ENCODE measurements at regions not wholly inside any gene's neighbourhood (a gene's known extent, or its start where the extent isn't known, plus 50 kb on each side); places are given as distances from the start of the nearest gene placed in this dataset.

GRCh38 chr4:108367751-108368150, 199.0 kb upstream of the LEF1 start:
- ChIA-PET POLR2A (no interaction called here), CTCF (interaction anchor here (0.5 kb wide), 1 partner anchor 24 kb away, joined by 3 read pairs; no protein-coding TSS in a partner anchor)
- H3K4me3 ChIP-seq (ENCODE audit: low read depth, low read length): no peak overlapping the region
- H3K9me3 ChIP-seq (ENCODE audit: control insufficient read depth, insufficient read depth, low read depth, low read length): no peaks in the 10 kb centered on the region
- TF ChIP-seq ZNF223 (tag by site-specific recombination; IDR thresholded peaks at IDR 0.05) (no peak), ZNF677 (tag by site-specific recombination; IDR thresholded peaks at IDR 0.05) (no peak), ZNF19 (tag by site-specific recombination; IDR thresholded peaks at IDR 0.05; ENCODE audit: low read depth) (no peak), ZNF571 (tag by site-specific recombination; IDR thresholded peaks at IDR 0.05) (no peak), ZNF830 (tag by site-specific recombination; IDR thresholded peaks at IDR 0.05; ENCODE audit: low read depth) (no peak), ZBTB21 (tag by site-specific recombination; IDR thresholded peaks at IDR 0.05) (no peak), ZNF837 (tag by site-specific recombination; IDR thresholded peaks at IDR 0.05) (no peak), ZNF174 (tag by site-specific recombination; IDR thresholded peaks at IDR 0.05) (no peak), GFI1B (tag by site-specific recombination; IDR thresholded peaks at IDR 0.05) (no peak)
- H3K4me1 ChIP-seq (ENCODE audit: control insufficient read depth, insufficient read depth, low read length): no peaks in the 10 kb centered on the region
- H3K36me3 ChIP-seq (ENCODE audit: control insufficient read depth in 2 of 2, insufficient read depth in 1 of 2, low read length in 2 of 2): no peaks in the 10 kb centered on the region
- H3K27ac ChIP-seq (ENCODE audit: extremely low read depth, low read depth, low read length): no peak overlapping the region

- CTCF ChIA-PET: interaction anchor here (0.7 kb wide), 1 partner anchor 348 kb away, joined by 3 read pairs; no protein-coding TSS in a partner anchor
- no peaks in the 10 kb centered on the region for H3K36me3 ChIP-seq (ENCODE audit: control insufficient read depth in 2 of 2, insufficient read depth in 1 of 2, low read length in 2 of 2)
- H3K9me3 ChIP-seq (ENCODE audit: control insufficient read depth, insufficient read depth, low read depth, low read length): no peaks in the 10 kb centered on the region
- POLR2A ChIA-PET: no interaction called here
- no peak overlapping the region for H3K27ac ChIP-seq (ENCODE audit: extremely low read depth, low read depth, low read length)
- TF ChIP-seq ZNF202 (tag by site-specific recombination; IDR thresholded peaks at IDR 0.05; ENCODE audit: borderline replicate concordance): no peak
- no peak for TF ChIP-seq ZNF488 (tag by site-specific recombination; IDR thresholded peaks at IDR 0.05)
- TF ChIP-seq ZNF529 (tag by site-specific recombination; IDR thresholded peaks at IDR 0.05; ENCODE audit: insufficient replicate concordance): no peak
- no peak for TF ChIP-seq ZNF211 (tag by site-specific recombination; IDR thresholded peaks at IDR 0.05; ENCODE audit: low read depth)
- TF ChIP-seq ZNF549 (tag by site-specific recombination; IDR thresholded peaks at IDR 0.05): no peak
- no peak for TF ChIP-seq ZFHX2 (tag by site-specific recombination; conservative IDR thresholded peaks at IDR 0.05)
- TF ChIP-seq ZSCAN18 (tag by site-specific recombination; IDR thresholded peaks at IDR 0.05): no peak
- no peak for TF ChIP-seq ZNF2 (tag by site-specific recombination; IDR thresholded peaks at IDR 0.05)
- TF ChIP-seq ZNF580 (tag by site-specific recombination; IDR thresholded peaks at IDR 0.05): no peak
- no peak for TF ChIP-seq KLF8 (tag by site-specific recombination; IDR thresholded peaks at IDR 0.05)
- TF ChIP-seq KLF10 (tag by site-specific recombination; IDR thresholded peaks at IDR 0.05): no peak
- TF ChIP-seq ELK4 (IDR thresholded peaks at IDR 0.05; ENCODE audit: borderline replicate concordance, low read depth, low read length): no peak
- TF ChIP-seq KLF9 (tag by site-specific recombination; IDR thresholded peaks at IDR 0.05; ENCODE audit: low read depth): no peak
- TF ChIP-seq ZBTB6 (tag by site-specific recombination; IDR thresholded peaks at IDR 0.05): no peak
- TF ChIP-seq EGR2 (tag by site-specific recombination; IDR thresholded peaks at IDR 0.05; ENCODE audit: low read depth): no peak
- no peak for TF ChIP-seq ZNF311 (tag by site-specific recombination; IDR thresholded peaks at IDR 0.05; ENCODE audit: borderline replicate concordance)
- no peak overlapping the region for H3K4me3 ChIP-seq (ENCODE audit: low read depth, low read length)
- H3K4me1 ChIP-seq (ENCODE audit: control insufficient read depth, insufficient read depth, low read length): no peaks in the 10 kb centered on the region
Measured at GRCh38 chr4:108366716-108367115, 198.0 kb upstream of the LEF1 start.
